PC-9 (cell line): ENCODE measurements at regions not wholly inside any gene's neighbourhood (a gene's known extent, or its start where the extent isn't known, plus 50 kb on each side); places are given as distances from the start of the nearest gene placed in this dataset.

Experiments used
- BruUV-seq: library from RNA; stranded (reverse); fragments of 400-500 nt; replicated peaks from 2 replicates; lab custom pipeline; 2021; lab: Mats Ljungman, UMichigan
- CTCF ChIA-PET: fragments of 300-600 bp; sonication (Branson Sonifier 250); formaldehyde crosslinking; loops from one replicate; lab custom pipeline; 2022; ENCODE audit warnings: antibody characterized with exemption; lab: Charles Lee
- POLR2A ChIA-PET: fragments of 300-600 bp; sonication (Branson Sonifier 250); formaldehyde crosslinking; loops from one replicate; lab custom pipeline; 2022; ENCODE audit warnings: antibody characterized with exemption; ENCODE audit not compliant: unreplicated experiment; lab: Charles Lee
- DNase-seq, 2 experiments: peaks; one replicate each; pipeline versions ENCODE4 v3.0.0 to v3.0.0-alpha.2; 2015 to 2022; ENCODE audit warnings: mixed read lengths in 1 of 2
- H2AFZ ChIP-seq: fragments of 200-600 bp; sonication (generic); 2 replicates; pipeline ENCODE4 v1.8.1; 2017; ENCODE audit warnings: antibody characterized with exemption
- H3F3A ChIP-seq: fragments of 200-600 bp; sonication (generic); 2 replicates; pipeline ENCODE4 v1.8.1; 2017; ENCODE audit warnings: antibody characterized with exemption, mild to moderate bottlenecking, low read depth; ENCODE audit not compliant: insufficient read depth
- H3K27ac ChIP-seq: fragments of 200-600 bp; sonication (generic); 2 replicates; pipeline ENCODE4 v1.6.1; 2016; ENCODE audit warnings: mixed run types
- H3K27me3 ChIP-seq: fragments of 200-600 bp; sonication (generic); 2 replicates; pipeline ENCODE4 v1.6.1; 2016; ENCODE audit warnings: low read depth, mixed run types; ENCODE audit not compliant: insufficient read depth
- H3K36me3 ChIP-seq: fragments of 200-600 bp; sonication (generic); 2 replicates; pipeline ENCODE4 v1.6.1; 2016; ENCODE audit warnings: low read depth, mixed run types
- H3K4me1 ChIP-seq: fragments of 200-600 bp; sonication (generic); replicated peaks from 2 replicates; pipeline ENCODE4 v1.6.1; 2016; ENCODE audit warnings: mixed run types; ENCODE audit not compliant: insufficient read depth
- H3K4me2 ChIP-seq: fragments of 200-600 bp; sonication (generic); 2 replicates; pipeline ENCODE4 v1.6.1; 2017; ENCODE audit warnings: mixed run types
- H3K4me3 ChIP-seq: fragments of 200-600 bp; sonication (generic); 2 replicates; pipeline ENCODE4 v1.6.1; 2016; ENCODE audit warnings: mixed run types
- H3K79me2 ChIP-seq: fragments of 200-600 bp; sonication (generic); 2 replicates; pipeline ENCODE4 v1.6.1; 2017; ENCODE audit warnings: low read depth, mixed run types
- H3K9me2 ChIP-seq: fragments of 200-600 bp; sonication (generic); 2 replicates; pipeline ENCODE4 v1.8.1; 2017; ENCODE audit warnings: mild to moderate bottlenecking; ENCODE audit not compliant: insufficient read depth
- H3K9me3 ChIP-seq: fragments of 200-600 bp; sonication (generic); 2 replicates; pipeline ENCODE4 v1.8.1; 2016; ENCODE audit warnings: low read depth; ENCODE audit not compliant: insufficient read depth
- H4K20me1 ChIP-seq: fragments of 200-600 bp; sonication (generic); 2 replicates; pipeline ENCODE4 v1.8.1; 2017; ENCODE audit not compliant: insufficient read depth
- EZH2 ChIP-seq: fragments of 200-600 bp; sonication (generic); IDR thresholded peaks from 2 replicates; pipeline ENCODE4 v1.8.0; 2017; ENCODE audit warnings: antibody characterized with exemption, low read depth
- intact Hi-C: fragments of 100-400 bp; cut with micrococcal nuclease; formaldehyde crosslinking; loops from one replicate; pipeline ENCODE4 v1.10.0; 2022; ENCODE audit not compliant: unreplicated experiment
- TF ChIP-seq, protein P1 (sequence below): fragments of 200-600 bp; sonication (generic); conservative IDR thresholded peaks from 2 replicates; pipeline ENCODE4 v1.6.1; 2017; ENCODE audit warnings: mixed run types, antibody characterized with exemption, mild to moderate bottlenecking, moderate library complexity

DNA sequence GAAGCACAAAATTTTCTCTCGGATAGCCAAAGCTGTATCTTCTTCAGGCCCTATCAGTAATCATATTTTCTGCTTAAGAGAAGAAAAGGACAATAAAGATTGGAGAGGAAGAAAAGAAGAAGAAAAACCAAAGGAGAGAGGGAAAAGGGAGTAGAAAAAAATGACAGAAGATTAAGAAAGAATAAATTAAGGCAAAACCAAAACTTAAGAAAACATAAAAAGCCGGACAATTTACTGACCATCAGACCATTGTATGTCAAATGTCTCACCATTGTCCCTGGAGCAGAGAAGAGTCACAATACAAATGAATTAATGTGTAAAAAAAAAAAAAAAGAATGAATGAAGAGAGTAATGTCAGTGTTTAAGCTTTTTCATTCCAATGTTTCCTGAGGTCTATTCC is 1274.8 kb downstream of the FSCB start:
- H3K9me2 ChIP-seq, result no peaks in the 10 kb centered on the region
- BruUV-seq, result no TSS peak
- TF ChIP-seq EZH2, result no peak
- TF ChIP-seq, protein P1, sequence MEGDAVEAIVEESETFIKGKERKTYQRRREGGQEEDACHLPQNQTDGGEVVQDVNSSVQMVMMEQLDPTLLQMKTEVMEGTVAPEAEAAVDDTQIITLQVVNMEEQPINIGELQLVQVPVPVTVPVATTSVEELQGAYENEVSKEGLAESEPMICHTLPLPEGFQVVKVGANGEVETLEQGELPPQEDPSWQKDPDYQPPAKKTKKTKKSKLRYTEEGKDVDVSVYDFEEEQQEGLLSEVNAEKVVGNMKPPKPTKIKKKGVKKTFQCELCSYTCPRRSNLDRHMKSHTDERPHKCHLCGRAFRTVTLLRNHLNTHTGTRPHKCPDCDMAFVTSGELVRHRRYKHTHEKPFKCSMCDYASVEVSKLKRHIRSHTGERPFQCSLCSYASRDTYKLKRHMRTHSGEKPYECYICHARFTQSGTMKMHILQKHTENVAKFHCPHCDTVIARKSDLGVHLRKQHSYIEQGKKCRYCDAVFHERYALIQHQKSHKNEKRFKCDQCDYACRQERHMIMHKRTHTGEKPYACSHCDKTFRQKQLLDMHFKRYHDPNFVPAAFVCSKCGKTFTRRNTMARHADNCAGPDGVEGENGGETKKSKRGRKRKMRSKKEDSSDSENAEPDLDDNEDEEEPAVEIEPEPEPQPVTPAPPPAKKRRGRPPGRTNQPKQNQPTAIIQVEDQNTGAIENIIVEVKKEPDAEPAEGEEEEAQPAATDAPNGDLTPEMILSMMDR, result no peak
- H3K9me3 ChIP-seq, result no peaks in the 10 kb centered on the region
- H3K27ac ChIP-seq, result no peak overlapping the region
- H3K4me1 ChIP-seq, result no peaks in the 10 kb centered on the region
- no peaks in the 10 kb centered on the region for H3F3A ChIP-seq
- H3K4me2 ChIP-seq, result no peak overlapping the region
- ChIA-PET CTCF (no interaction called here), POLR2A (no interaction called here)
- no peak overlapping the region for H2AFZ ChIP-seq
- no peaks in the 10 kb centered on the region for H3K36me3 ChIP-seq
- intact Hi-C loops, result no loop called here
- no peak for DNase-seq
- H3K4me3 ChIP-seq, result no peak overlapping the region
- no peaks in the 10 kb centered on the region for H3K27me3 ChIP-seq
- no peaks in the 10 kb centered on the region for H3K79me2 ChIP-seq
- H4K20me1 ChIP-seq, result no peaks in the 10 kb centered on the region

DNA sequence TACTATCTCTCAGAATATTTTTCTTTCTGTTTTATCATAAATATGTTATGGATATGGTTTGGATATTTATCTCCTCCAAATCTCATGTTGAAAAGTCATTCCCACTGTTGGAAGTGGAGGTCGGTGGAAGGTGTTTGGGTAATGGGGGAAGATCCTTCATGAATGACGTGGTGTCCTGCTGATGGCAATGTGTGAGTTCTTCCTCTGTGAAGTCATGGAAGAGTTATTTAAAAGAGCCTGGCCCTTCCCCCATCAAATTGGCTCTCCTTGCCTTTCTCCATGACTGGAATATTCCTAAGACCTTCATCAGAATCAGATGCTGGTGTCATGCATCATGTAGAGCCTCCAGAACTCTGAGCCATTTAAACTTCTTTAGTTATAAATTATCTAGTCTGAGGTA is 1291.6 kb downstream of the FSCB start:
- no peaks in the 10 kb centered on the region for H3K79me2 ChIP-seq
- no peaks in the 10 kb centered on the region for H3K36me3 ChIP-seq
- no peak overlapping the region for H3K4me2 ChIP-seq
- TF ChIP-seq, protein P1, result no peak
- no peak for TF ChIP-seq EZH2
- no peak overlapping the region for H3K4me3 ChIP-seq
- no TSS peak for BruUV-seq
- no peaks in the 10 kb centered on the region for H4K20me1 ChIP-seq
- H3K4me1 ChIP-seq, result no peaks in the 10 kb centered on the region
- intact Hi-C loops, result no loop called here
- H3K27ac ChIP-seq, result no peak overlapping the region
- H3K9me3 ChIP-seq, result no peaks in the 10 kb centered on the region
- H3K27me3 ChIP-seq, result no peaks in the 10 kb centered on the region
- H3K9me2 ChIP-seq, result no peaks in the 10 kb centered on the region
- no peaks in the 10 kb centered on the region for H3F3A ChIP-seq
- DNase-seq, result no peak
- CTCF ChIA-PET, result no interaction called here
- H2AFZ ChIP-seq, result no peak overlapping the region
- POLR2A ChIA-PET, result no interaction called here

GRCh38 chr14:43207189-43207588 is 1299.9 kb downstream of the FSCB start:
- BruUV-seq, result no TSS peak
- DNase-seq, result no peak
- CTCF ChIA-PET, result no interaction called here

More at GRCh38 chr14:43207189-43207588, 1299.9 kb downstream of the FSCB start:
- Histone ChIP-seq H4K20me1 (no peaks in the 10 kb centered on the region), H3K9me3 (no peaks in the 10 kb centered on the region), H3K27me3 (no peaks in the 10 kb centered on the region), H3K79me2 (no peaks in the 10 kb centered on the region), H3K36me3 (no peaks in the 10 kb centered on the region), H2AFZ (no peak overlapping the region), H3K4me2 (no peak overlapping the region), H3F3A (no peaks in the 10 kb centered on the region), H3K27ac (no peak overlapping the region), H3K4me3 (no peak overlapping the region), H3K9me2 (no peaks in the 10 kb centered on the region), H3K4me1 (no peaks in the 10 kb centered on the region)
- intact Hi-C loops, result no loop called here
- POLR2A ChIA-PET, result no interaction called here
- no peak for TF ChIP-seq EZH2
- TF ChIP-seq, protein P1, result no peak
